ENCODE measurements at regions not wholly inside any gene's neighbourhood (a gene's known extent, or its start where the extent isn't known, plus 50 kb on each side); places are given as distances from the start of the nearest gene placed in this dataset.
"Not testable (repeated sequence)": the region's sequence is repeated elsewhere in the genome, so short reads cannot be mapped to it uniquely, and the experiment has no call there.

GRCh38 chr1:222187566-222188332, 360.2 kb downstream of the HHIPL2 start:
- TF ChIP-seq CSDC2 (CRISPR knock-in tag; IDR thresholded peaks at IDR 0.05) (no peak), ZNF70 (CRISPR knock-in tag; IDR thresholded peaks at IDR 0.05) (no peak), ZC3H10 (CRISPR knock-in tag; IDR thresholded peaks at IDR 0.05) (no peak), TOX (CRISPR knock-in tag; IDR thresholded peaks at IDR 0.05; ENCODE audit: borderline replicate concordance) (no peak), CSRNP3 (CRISPR knock-in tag; IDR thresholded peaks at IDR 0.05) (no peak), BACH2 (CRISPR knock-in tag; IDR thresholded peaks at IDR 0.05; ENCODE audit: borderline replicate concordance) (no peak), ARNTL (CRISPR knock-in tag; IDR thresholded peaks at IDR 0.05; ENCODE audit: borderline replicate concordance, low read depth) (no peak), ZFP3 (CRISPR knock-in tag; IDR thresholded peaks at IDR 0.05) (no peak), CREB5 (CRISPR knock-in tag; IDR thresholded peaks at IDR 0.05; ENCODE audit: low read depth) (no peak), POU6F1 (CRISPR knock-in tag; IDR thresholded peaks at IDR 0.05; ENCODE audit: borderline replicate concordance, low read depth) (no peak), GLIS3 (CRISPR knock-in tag; IDR thresholded peaks at IDR 0.05) (no peak), ISL1 (CRISPR knock-in tag; IDR thresholded peaks at IDR 0.05) (no peak), ESRRG (CRISPR knock-in tag; IDR thresholded peaks at IDR 0.05) (no peak), OSR1 (CRISPR knock-in tag; IDR thresholded peaks at IDR 0.05) (no peak)
- ATAC-seq, result no peak

- no peak for TF ChIP-seq ZNF70 (CRISPR knock-in tag; IDR thresholded peaks at IDR 0.05)
- no peak for TF ChIP-seq ZFP3 (CRISPR knock-in tag; IDR thresholded peaks at IDR 0.05)
- no peak for TF ChIP-seq TCF4 (CRISPR knock-in tag; IDR thresholded peaks at IDR 0.05; ENCODE audit: borderline replicate concordance)
- TF ChIP-seq ZNF565 (CRISPR knock-in tag; conservative IDR thresholded peaks at IDR 0.05; ENCODE audit: low read depth), result no peak
- ATAC-seq, result no peak
These were observed 365.3 kb downstream of the HHIPL2 start for GRCh38 chr1:222182641-222183040.

- no peak for ATAC-seq
- TF ChIP-seq BACH2 (CRISPR knock-in tag; IDR thresholded peaks at IDR 0.05; ENCODE audit: borderline replicate concordance) (no peak), ZNF70 (CRISPR knock-in tag; IDR thresholded peaks at IDR 0.05) (no peak), TSHZ2 (CRISPR knock-in tag; IDR thresholded peaks at IDR 0.05) (no peak), ZC3H10 (CRISPR knock-in tag; IDR thresholded peaks at IDR 0.05) (no peak), TOX (CRISPR knock-in tag; IDR thresholded peaks at IDR 0.05; ENCODE audit: borderline replicate concordance) (no peak), CSDC2 (CRISPR knock-in tag; IDR thresholded peaks at IDR 0.05) (no peak), ZFP30 (CRISPR knock-in tag; IDR thresholded peaks at IDR 0.05) (no peak), TCF4 (CRISPR knock-in tag; IDR thresholded peaks at IDR 0.05; ENCODE audit: borderline replicate concordance) (no peak), ISL1 (CRISPR knock-in tag; IDR thresholded peaks at IDR 0.05) (no peak), PATZ1 (CRISPR knock-in tag; IDR thresholded peaks at IDR 0.05; ENCODE audit: borderline replicate concordance) (no peak), ZFP3 (CRISPR knock-in tag; IDR thresholded peaks at IDR 0.05) (no peak), GLIS3 (CRISPR knock-in tag; IDR thresholded peaks at IDR 0.05) (no peak), ZNF8 (CRISPR knock-in tag; IDR thresholded peaks at IDR 0.05) (no peak), CSRNP3 (CRISPR knock-in tag; IDR thresholded peaks at IDR 0.05) (no peak), RARB (CRISPR knock-in tag; IDR thresholded peaks at IDR 0.05) (no peak), PPARA (CRISPR knock-in tag; IDR thresholded peaks at IDR 0.05; ENCODE audit: borderline replicate concordance) (no peak), ARNTL (CRISPR knock-in tag; IDR thresholded peaks at IDR 0.05; ENCODE audit: borderline replicate concordance, low read depth) (no peak), POU6F1 (CRISPR knock-in tag; IDR thresholded peaks at IDR 0.05; ENCODE audit: borderline replicate concordance, low read depth) (no peak), ESRRG (CRISPR knock-in tag; IDR thresholded peaks at IDR 0.05) (no peak), OSR1 (CRISPR knock-in tag; IDR thresholded peaks at IDR 0.05) (no peak)
These were observed 366.7 kb downstream of the HHIPL2 start for GRCh38 chr1:222181191-222181590.

GRCh38 chr1:222177496-222177895, 370.4 kb downstream of the HHIPL2 start:
- not testable (repeated sequence) for ATAC-seq

Measured in SK-N-SH treated with all-trans-retinoic acid at 6 μM for 48 hours (cell line).